GM18909 (cell line): ENCODE measurements at regions not wholly inside any gene's neighbourhood (a gene's known extent, or its start where the extent isn't known, plus 50 kb on each side); places are given as distances from the start of the nearest gene placed in this dataset.
"Not testable (repeated sequence)": the region's sequence is repeated elsewhere in the genome, so short reads cannot be mapped to it uniquely, and the experiment has no call there.

Experiments
- ATAC-seq: cut with Tn5 transposase; IDR thresholded peaks from one replicate; pipeline ENCODE4 v1.9.1; 2021; ENCODE audit warnings: mild to moderate bottlenecking; ENCODE audit not compliant: unreplicated experiment, poor library complexity

GRCh38 chr16:7888411-7888810, 555.8 kb downstream of the RBFOX1 start:
- no peak for ATAC-seq

DNA sequence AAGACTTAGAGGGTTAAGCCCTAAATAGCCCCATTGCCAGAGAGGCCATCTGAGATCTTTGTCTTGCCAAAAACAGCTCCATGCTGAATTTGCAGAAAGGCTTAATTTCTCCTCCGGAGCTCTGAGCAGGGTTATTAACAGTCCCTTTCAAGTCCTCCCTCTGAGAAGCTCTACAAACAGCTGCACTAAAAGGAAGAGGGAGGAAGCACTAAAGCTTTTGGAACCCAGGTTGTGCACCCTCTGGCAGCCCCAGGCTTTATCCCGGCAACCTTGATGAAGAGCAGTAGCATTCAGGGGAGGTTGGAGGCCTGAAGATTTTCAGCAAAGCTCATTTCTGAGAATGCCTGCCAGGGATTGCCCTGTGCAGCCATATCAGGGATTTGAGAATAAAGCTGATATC, 554.7 kb downstream of the RBFOX1 start:
- no peak for ATAC-seq

- no peak for ATAC-seq
These were observed 539.3 kb downstream of the RBFOX1 start for GRCh38 chr16:7871979-7872378.

- ATAC-seq = no peak
These were observed 538.7 kb downstream of the RBFOX1 start for GRCh38 chr16:7871371-7871770.

GRCh38 chr16:7867831-7868230, 535.2 kb downstream of the RBFOX1 start:
- ATAC-seq = no peak

DNA sequence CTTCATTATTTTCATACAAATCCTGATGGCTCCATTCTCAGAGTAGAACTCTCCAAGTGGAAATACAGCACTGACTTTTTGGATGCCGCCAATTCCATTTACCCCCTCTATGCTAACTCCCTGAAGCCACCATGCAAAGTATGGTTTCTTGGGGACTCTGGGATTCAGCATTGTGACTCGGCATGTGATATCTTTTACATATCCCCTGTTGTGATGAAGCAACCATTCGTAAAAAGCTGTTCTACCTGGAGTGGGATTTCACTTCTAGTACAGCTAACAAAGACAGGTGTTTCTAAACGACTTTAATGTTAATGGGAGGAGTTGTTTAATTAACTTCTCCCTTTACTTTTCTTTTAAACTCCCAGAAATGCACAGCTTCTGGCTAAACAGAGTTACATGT, 533.5 kb downstream of the RBFOX1 start:
- ATAC-seq = no peak

DNA sequence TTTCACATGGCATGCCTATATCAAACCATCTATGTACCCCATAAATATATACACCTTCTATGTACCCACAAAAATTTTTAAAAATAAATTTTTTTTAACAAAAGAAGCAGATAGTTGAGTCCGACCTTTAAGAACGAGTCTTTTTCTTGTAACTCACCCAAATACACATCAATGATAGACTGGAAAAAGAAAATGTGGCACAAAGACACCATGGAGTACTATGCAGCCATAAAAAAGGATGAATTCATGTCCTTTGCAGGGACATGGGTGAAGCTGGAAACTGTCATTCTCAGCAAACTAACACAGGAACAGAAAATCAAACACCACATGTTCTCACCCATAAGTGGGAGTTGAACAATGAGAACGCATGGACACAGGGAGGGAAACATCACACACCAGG, 532.7 kb downstream of the RBFOX1 start:
- not testable (repeated sequence) for ATAC-seq

- ATAC-seq = no peak
These were observed 529.4 kb downstream of the RBFOX1 start for GRCh38 chr16:7861891-7862582.

DNA sequence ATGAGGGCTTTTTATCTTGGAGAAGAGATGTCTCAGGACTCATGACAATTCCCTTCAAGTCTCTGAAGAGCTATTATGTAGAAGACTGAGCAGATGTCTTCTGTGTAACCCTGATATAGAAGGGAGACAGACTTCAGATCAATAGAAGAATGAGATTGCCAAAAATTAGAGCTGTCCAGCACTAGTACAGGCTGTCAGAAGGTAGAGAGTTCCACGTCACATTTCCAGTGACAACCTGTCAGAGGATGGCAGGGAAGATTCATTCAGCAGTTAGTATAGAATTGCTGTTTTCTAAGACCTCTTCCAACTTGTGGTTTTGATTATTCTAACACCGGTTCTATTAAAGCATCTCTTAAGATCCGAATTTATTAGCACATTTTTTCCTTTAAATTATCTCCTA, 520.6 kb downstream of the RBFOX1 start:
- ATAC-seq = no peak

GRCh38 chr16:7849841-7850240, 517.2 kb downstream of the RBFOX1 start:
- no peak for ATAC-seq

DNA sequence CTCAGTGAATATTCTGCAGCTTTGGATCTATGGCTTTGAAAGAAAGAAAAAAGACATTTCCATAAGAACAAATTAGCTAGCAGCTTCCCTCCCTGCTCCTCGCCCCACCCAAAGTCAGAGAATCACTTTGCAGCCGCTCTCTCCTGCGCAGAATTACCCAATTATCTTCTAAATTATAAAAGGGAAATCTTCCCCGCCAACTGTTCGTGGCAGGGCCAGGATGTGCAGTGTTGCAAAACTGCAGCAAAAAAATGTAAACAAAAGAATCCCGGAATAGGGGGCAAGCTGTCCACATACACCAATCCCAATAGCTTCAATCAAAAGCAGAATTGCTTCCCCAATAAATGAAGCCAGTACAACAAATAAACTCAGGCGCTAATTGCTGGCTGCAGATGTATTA, 510.6 kb downstream of the RBFOX1 start:
- no peak for ATAC-seq

DNA sequence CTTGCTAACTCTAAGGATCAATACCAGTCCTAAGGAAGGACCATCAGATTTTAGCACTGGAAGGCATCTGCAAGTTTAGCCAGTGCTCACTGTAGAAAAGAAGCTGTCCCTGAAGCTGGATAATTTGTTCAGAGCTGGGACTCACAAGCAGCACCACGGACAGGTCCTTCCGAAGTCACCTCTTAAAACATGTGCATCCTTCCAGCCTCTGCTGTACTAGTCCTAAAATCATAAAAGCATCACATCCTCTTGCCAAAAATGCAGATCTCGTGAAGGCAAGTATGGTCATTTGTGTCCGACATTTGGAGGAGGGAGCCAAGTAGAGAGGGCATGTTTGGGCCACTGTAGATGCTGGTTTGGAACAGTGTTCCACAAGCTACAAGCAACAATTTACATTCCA, 506.9 kb downstream of the RBFOX1 start:
- ATAC-seq = no peak

DNA sequence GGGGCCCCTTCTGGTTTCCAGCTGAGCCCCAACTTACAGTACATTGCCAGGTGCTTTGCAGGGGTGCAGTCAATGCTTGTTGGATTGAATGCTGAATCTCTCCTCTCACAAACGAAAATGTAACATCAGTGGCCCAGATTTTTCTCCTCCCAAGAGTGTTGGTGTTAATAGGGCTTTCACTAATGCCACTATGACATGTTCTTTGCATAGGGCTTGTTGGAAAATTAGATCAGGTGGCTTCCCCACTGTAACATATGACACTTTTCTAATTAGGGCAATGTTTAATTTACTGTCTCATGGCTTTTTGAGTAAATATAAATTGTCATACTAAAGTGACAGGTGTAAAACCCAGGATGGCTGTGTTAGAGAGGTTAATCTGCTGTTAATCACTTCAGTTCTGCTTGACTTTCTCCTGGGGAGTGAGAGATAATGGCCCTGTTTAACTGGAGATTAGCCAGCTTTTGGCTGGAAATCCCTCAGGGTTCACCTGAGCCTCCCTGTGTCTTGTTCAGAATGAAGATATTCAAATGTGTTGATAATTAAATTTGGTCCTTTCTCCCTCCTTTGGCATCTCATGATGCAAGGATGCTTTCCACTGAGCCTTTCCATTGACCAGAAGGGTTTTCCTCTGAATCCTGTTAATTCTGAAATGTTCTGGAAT, 502.3 kb downstream of the RBFOX1 start:
- no peak for ATAC-seq

- ATAC-seq = no peak
These were observed 488.2 kb downstream of the RBFOX1 start for GRCh38 chr16:7820816-7821215.

DNA sequence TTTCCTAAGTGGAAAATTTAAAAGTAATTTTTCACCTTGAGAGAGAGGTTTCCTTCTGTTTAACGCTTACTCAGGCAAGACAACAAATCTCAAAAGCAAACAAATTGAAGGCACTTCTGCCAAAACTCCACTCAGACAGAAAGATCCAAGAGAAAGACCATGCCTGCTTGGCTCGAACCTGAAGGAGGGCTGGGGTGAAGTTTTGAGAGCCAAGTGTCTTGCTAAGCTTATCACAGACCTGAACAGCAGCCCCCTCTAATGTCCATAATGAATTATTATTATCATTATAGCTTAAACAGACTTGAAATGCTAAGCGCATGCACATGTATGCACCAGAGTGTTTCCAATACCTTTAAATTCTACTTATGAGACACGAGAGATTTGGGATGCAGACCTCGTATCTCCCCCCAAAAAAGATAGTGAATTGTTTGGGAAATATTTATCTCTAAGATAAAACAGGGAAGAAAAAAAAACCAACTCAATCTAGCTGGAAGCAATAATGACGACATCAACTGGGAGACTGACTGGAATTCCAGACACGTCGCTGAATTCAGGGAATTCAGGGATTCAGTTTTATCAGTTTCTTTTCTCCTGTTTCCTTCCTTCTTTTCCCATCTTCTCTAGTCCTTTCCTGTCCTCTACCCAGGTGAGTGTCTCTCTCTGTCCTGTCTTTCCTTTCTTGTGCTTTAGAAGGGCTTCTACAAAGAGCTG, 473.2 kb downstream of the RBFOX1 start:
- no peak for ATAC-seq

DNA sequence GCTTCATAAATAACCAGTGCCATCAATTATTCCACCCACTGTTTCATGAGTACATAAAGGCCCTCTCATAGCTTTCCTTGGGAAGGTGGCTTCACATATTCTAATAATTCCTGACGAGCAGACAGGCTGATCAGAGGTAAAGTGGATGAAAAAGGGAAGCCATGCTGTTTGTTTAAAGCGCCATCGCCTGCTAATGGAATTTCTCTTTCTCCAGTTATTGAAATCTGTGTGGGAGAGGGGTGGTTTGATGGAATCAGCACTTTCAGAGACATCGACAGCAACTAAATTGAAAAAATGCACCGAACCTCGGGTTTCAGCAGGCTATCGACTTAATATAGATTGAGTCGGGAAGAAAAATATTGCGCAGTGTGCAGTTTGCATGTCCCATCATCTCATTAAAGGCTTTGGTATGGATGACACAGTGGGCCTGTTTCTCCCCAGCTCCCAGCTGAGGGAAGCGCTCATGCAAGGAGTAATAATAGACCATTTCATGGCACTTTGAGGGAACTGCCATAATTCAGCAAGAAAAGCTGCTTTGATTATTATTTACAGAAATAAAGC, 472.1 kb downstream of the RBFOX1 start:
- no peak for ATAC-seq

DNA sequence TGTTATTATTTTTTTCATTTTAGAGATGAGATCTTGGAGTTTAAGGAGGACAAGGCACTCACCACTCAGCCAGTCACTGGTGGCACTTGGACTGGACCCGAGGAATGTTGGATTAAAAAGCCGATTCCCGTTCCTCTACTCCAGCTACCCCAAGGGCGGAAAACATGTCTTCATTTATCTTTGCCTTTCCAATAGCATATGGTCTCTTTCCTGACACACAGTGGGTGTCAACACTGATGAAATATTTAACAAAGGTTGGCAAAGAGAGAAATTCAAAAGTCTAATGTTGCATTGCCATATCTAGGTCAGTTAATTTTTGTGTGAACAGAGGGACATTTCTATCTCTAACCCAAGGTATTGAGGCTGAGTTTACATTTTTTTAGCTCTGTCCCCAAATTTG, 459.7 kb downstream of the RBFOX1 start:
- no peak for ATAC-seq

DNA sequence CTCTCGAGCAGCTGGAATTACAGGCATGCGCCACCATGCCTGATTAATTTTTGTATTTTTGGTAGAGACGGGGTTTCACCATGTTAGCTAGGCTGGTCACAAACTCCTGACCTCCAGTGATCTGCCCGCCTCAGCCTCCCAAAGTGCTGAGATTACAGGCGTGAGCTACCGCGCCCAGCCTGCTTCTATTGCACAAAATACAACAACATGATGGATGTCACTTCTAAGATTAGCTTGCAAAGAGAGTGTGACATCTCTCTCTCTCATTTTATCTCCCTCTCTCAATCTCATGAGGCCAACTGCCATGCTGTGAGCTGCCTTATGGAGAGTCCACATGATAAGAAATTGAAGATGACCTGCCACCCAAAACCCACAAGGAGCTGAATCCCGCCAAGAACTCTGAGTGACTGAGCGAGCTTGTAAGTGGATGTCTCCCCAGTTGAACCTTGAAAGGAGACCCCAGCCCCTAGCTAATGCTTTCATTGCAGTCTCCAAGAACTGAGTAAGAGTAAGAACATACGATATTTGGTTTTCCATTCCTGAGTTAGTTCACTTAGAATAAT, 458.5 kb downstream of the RBFOX1 start:
- ATAC-seq = no peak

DNA sequence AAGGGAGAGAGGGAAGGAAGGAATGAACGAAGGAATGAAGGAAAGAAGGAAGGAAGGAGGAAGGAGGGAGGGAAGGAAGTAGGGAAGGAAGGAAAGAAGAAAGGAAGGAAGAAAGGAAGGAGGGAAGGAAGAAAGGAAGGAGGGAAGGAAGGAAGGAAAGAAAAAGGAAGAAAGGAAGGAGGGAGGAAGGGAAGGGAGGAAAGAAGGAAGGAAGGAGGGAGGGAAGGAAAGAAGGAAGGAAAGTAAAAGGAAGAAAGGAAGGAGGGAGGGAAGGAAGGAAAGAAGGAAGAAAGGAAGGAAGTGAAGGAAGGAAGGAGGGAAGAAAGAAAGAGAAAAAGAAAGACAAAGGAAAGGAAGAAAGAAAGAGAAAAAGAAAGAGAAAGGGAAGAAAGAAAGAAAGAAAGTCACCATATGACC, 442.4 kb downstream of the RBFOX1 start:
- no peak for ATAC-seq

GRCh38 chr16:7772722-7773121, 440.1 kb downstream of the RBFOX1 start:
- ATAC-seq = no peak

DNA sequence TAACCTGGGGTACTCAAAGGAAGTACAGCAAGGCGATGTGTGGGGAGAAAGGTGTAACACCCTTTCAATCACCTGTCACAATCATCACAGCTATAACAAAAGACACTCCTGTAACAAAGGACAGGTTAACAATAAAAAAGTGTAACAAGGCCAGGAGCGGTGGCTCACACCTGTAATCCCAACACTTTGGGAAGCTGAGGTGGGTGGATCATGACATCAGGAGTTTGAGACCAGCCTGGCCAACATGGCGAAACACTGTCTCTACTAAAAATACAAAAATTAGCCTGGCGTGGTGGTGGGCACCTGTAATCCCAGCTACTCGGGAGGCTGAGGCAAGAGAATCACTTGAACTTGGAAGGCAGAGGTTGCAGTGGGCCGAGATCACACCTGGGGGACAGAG, 436.4 kb downstream of the RBFOX1 start:
- ATAC-seq = not testable (repeated sequence)
